NCI-H1092 (cell line): ENCODE measurements at regions not wholly inside any gene's neighbourhood (a gene's known extent, or its start where the extent isn't known, plus 50 kb on each side); places are given as distances from the start of the nearest gene placed in this dataset.

Source experiments
- DNase-seq: peaks from one replicate; lab custom pipeline; 2025; lab: John Stamatoyannopoulos, UW

DNA sequence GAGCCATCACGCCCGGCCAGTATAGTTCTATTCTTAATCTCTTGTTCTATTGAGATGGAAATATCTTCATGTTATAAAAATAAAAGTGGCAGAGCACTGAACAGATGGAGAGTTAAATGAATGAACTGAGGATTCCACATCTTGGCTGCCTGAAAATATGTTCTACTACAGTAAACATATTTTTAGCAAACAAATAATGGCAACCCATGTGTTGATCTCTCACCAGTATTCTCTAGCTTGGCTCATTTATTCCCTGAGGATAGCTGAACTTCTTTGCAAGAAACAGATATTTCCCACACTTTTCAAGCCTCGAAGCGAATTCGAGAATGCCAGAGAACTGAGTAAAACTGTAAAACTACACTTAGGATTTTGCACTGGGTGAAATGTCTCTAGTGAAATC, 58.9 kb downstream of the DIRAS3 start:
- no peak for DNase-seq

DNA sequence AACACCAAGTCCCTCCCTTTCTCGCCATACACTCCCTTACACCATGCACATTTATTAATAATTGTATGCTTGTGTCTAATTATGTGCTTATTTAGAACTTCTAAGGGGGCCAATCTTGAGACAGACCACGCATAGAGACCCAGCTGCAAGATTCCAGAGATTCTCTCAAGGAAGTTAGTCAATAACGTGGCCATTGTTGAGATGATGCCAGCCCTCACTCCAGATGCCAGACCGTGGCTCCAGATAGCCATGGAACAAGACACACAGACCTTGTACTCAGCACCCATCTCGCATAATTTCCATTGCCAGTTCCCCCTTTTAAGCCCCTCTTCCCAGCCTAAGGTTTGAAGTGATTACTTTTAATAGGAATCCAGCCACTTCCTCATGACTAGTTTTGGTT, 62.4 kb downstream of the DIRAS3 start:
- DNase-seq = no peak

DNA sequence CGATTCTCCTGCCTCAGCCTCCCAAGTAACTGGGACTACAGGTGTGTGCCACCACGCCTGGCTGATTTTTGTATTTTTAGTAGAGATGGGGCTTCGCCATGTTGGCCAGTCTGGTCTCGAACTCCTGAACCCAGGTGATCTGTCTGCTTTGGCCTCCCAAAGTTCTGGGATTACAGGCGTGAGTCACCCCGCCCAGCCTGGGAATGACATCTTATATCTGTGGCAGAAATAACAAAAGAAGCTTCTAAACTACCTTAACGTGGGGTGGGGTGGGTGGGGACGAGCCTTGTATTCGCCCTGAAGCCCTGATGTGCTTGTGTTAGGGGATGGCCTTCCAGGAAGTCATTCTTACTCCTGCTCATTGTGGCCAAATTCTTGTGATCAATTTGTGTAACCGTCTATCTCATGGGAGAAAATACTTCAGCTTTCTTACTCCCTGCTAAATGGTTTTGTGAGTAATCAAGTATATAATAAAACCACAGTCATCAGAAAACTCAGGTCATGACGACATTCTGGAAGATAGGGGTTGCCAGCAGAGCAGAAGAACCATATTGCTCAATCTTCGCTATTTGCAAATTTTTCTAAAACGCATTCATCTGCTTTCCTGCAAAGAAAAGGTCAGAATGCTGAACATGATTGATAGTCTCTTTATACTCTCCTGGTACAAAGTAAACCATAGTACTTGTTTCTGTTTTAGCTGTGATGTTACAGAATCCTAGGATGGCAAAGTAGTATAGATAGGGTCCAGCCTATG, 63.2 kb downstream of the DIRAS3 start:
- no peak for DNase-seq

- no peak for DNase-seq
These were observed 66.6 kb downstream of the DIRAS3 start for GRCh38 chr1:67983867-67984266.

- DNase-seq = no peak
These were observed 70.4 kb downstream of the DIRAS3 start for GRCh38 chr1:67980028-67980427.

GRCh38 chr1:67979532-67979931, 70.9 kb downstream of the DIRAS3 start:
- no peak for DNase-seq

DNA sequence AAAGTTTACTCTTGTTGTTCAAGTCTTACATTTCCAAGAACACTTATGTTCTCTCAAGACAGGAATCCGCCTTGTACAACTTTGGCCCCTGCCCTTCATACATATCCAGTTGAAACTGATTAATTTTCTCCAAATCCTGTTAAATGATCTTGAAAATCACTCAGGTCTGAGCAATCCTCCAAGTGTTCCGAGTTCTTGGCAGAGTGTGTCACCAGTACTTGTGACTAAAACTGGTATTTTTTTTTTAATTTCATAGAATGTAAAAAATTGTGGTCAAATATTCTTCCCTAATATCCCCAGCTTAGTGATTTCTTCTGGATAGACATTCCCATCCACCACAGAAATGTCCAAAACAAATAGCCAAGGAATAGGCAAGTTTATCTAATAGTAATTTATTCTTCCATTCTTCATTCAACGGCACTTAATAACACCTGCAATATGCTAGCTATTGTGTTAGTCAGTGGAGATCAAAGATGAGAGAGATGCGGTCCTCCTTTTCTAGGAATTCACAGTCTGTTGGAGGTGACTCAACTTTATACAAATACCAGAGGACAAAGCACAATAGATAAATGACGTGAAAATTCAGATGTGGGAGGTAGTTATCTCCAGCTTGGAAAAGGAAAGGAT, 71.4 kb downstream of the DIRAS3 start:
- DNase-seq = no peak

- no peak for DNase-seq
These were observed 72.7 kb downstream of the DIRAS3 start for GRCh38 chr1:67977756-67978155.

DNA sequence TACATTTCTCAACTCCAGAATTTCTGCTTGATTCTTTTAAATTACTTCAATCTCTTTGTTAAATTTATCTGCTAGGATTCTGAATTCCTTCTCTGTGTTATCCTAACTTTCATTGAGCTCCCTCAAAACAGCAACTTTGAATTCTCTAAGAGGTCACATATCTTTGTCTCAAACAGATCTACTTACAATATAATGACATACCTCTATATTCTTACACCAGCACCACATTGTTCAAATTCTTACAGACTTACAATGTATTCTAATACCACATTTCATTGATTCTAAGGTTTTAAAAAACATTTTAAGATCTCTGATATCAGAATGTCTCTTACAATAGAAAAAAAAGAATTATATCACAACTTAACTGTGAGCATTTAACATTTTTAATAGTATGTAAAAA, 77.4 kb downstream of the DIRAS3 start:
- no peak for DNase-seq

- no peak for DNase-seq
These were observed 80.3 kb downstream of the DIRAS3 start for GRCh38 chr1:67970088-67970487.

- DNase-seq = no peak
These were observed 81.0 kb downstream of the DIRAS3 start for GRCh38 chr1:67969446-67969845.

DNA sequence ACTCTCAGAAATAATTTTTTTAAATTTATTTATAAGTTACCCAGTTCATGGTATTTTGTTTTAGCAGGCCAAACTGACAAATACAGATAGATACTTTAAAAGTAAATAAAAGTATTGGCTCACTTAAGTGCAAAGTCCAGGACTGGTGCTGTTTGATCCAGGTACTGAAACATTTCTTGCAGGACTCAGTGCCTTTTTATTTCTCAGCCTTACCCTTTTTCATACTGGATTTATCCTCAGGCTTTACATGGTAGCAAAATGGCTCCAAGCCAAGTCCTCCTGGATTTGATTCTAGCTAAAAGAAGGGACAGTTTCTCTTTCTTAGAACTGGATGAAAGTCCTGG, 83.8 kb downstream of the DIRAS3 start:
- no peak for DNase-seq

GRCh38 chr1:67965995-67966665, 84.3 kb downstream of the DIRAS3 start:
- no peak for DNase-seq

DNA sequence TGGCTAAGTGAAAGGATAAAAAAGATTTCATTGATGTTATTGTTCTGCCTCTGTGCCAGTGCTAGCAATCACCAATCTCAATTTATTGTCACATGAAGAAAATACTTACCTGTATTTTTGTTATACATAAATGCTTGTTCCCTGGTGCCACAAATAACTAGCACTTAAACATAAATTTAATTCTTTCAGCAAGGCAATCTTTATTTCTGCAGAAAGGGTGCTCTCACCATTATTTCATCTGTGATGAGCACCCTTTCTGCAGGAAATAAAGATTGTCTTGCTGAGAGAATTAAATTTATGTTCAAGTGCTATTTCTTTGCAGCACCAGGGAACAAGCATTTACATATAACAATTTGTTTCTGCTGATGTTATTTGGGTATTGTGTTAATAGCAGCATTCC, 87.2 kb downstream of the DIRAS3 start:
- DNase-seq = no peak

- no peak for DNase-seq
These were observed 89.7 kb downstream of the DIRAS3 start for GRCh38 chr1:67960766-67961165.

DNA sequence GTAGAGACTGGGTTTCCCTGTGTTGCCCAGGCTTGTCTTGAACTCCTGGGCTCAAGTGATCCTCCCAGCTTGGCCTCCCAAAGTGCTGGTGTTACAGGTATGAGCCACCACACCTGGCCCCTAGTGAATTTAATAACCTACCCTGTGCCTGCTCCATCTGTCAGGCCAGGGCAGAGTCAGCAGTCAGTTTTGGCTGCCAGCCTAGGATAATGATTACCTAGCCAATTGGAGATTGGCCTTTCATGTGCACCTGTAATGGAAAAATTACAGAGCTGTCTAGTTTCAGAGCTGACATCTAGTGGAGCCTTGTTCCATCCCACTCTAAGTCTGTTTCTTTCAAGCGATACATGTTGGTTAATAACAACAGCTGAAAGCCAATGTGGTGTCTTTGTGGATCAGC, 92.0 kb downstream of the DIRAS3 start:
- DNase-seq = no peak

DNA sequence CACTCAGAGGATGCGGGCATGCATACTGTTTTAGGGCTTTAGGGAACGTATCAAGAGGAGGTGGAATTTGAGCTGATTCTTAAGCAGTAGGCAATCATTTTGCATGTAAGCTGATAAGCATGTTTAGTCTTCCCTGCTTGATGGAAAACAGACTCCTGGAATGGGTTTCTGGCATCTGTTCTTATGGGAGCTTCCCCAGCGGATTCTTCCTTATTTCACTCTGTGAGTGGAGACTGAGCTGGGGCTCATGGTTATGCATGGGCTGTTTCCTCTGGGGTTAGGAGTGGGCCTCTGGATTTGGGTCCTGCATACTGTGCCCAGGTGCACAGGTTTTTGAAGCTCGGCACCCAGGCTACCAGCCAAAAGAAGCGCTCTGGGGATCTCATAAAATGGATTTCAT, 93.4 kb downstream of the DIRAS3 start:
- no peak for DNase-seq

DNA sequence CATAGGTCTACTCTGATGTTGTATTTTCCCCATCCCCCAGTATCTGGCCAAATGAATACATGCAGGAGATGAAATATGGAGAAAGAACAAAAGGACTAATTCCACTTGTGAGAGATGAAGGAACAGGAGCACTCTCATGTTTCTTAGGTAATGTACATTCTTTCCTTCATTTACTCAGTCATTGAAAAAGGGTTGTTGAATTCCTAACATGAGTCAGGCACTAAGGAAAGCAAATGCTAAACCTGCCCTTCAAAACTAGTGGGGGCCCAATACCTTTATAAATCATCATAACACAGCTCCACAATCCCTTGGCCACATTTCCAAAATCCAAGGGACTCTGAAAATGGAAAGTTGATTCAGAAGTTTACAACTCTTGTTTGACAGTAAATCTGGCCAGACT, 94.3 kb downstream of the DIRAS3 start:
- no peak for DNase-seq

GRCh38 chr1:67955591-67955990, 94.8 kb downstream of the DIRAS3 start:
- DNase-seq = no peak

DNA sequence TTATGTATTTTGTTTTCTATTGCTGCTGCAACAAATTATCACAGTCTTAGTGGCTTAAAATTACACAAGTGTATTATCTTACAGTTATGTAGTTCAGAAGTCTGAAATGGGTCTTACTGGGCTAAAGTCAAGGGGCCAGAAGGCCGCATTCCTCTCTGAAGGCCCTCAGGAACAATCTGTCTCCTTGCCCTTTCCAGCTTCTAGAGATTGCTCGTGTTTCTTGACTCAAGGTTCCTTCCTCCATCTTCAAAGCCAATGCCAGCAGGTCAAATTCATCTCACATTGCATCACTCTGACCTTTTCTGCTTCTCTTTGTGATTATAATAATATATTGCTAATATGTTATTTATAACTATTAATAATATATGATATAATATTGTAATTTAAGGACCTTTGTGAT, 97.1 kb downstream of the DIRAS3 start:
- DNase-seq = no peak

DNA sequence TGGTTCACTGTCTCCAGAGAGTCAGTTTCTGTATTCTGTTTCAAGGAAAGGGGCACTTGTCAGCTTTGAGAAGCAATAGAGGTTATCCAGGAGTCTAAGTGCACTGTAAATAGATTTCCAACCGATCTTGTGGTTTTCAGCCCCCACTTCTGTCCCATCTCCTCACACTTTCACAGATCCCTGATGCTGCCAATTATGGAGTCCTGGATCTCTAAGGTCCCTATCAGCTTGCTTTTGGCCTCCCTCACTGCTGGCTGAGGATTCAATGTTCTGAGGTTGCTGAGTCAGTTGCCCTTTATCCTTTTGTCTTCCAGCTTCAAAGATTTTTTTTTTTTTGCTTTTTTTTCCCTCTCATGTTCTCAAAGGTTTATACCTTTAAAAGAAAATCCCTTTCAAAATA, 98.4 kb downstream of the DIRAS3 start:
- no peak for DNase-seq

DNA sequence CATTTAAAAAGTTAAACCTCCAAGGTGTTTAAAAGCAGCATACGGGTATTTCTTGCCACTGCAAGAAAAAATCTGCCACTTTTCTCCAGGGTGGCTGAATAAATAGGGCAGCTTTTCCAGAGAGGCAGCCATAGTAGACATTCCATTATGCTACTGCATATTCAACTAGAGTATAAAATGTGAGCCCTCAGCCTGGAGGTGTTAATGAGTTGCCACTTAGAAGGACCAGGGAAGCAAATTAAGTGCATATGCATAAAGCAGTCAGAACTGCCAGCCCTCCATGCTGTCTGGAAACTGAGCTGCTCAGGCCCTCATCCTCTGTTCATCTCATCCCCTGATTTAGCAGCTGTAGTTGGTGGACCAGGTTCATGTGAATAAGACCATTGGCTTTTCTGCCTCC, 99.4 kb downstream of the DIRAS3 start:
- DNase-seq = no peak
